Ramos (cell line): ENCODE measurements at regions not wholly inside any gene's neighbourhood (a gene's known extent, or its start where the extent isn't known, plus 50 kb on each side); places are given as distances from the start of the nearest gene placed in this dataset.
"Not testable (repeated sequence)": the region's sequence is repeated elsewhere in the genome, so short reads cannot be mapped to it uniquely, and the experiment has no call there.

Experiments
- in situ Hi-C: fragments of 300-500 bp; cut with MboI; formaldehyde crosslinking; loops from one replicate; pipeline ENCODE4 v1.14.3; 2022; ENCODE audit warnings: low sequenced_read_pairs; ENCODE audit not compliant: unreplicated experiment

- in situ Hi-C loops = no loop called here
These were observed 398.6 kb downstream of the ACTR3B start for GRCh38 chr7:153158149-153158548.

GRCh38 chr7:153170287-153170686, 410.7 kb downstream of the ACTR3B start:
- in situ Hi-C loops = no loop called here

- in situ Hi-C loops = no loop called here
These were observed 426.4 kb downstream of the ACTR3B start for GRCh38 chr7:153185936-153186335.

- in situ Hi-C loops = no loop called here
These were observed 428.6 kb downstream of the ACTR3B start for GRCh38 chr7:153188161-153188560.

- in situ Hi-C loops = no loop called here
These were observed 429.1 kb downstream of the ACTR3B start for GRCh38 chr7:153188630-153189029.

- in situ Hi-C loops = no loop called here
These were observed 430.9 kb downstream of the ACTR3B start for GRCh38 chr7:153190452-153190851.

- in situ Hi-C loops = no loop called here
These were observed 431.4 kb downstream of the ACTR3B start for GRCh38 chr7:153190986-153191385.

- in situ Hi-C loops = no loop called here
These were observed 433.6 kb downstream of the ACTR3B start for GRCh38 chr7:153193144-153193595.

- in situ Hi-C loops = no loop called here
These were observed 457.5 kb downstream of the ACTR3B start for GRCh38 chr7:153217032-153217431.

- in situ Hi-C loops = no loop called here
These were observed 465.3 kb downstream of the ACTR3B start for GRCh38 chr7:153224890-153225289.

GRCh38 chr7:153245136-153245535, 485.6 kb downstream of the ACTR3B start:
- in situ Hi-C loops = not testable (repeated sequence)

GRCh38 chr7:153245809-153246208, 486.3 kb downstream of the ACTR3B start:
- in situ Hi-C loops = no loop called here

- in situ Hi-C loops = no loop called here
These were observed 488.4 kb downstream of the ACTR3B start for GRCh38 chr7:153247926-153248325.

- in situ Hi-C loops = no loop called here
These were observed 499.1 kb downstream of the ACTR3B start for GRCh38 chr7:153258686-153259085.

GRCh38 chr7:153276394-153276793, 516.8 kb downstream of the ACTR3B start:
- in situ Hi-C loops = no loop called here

- in situ Hi-C loops = no loop called here
These were observed 527.2 kb downstream of the ACTR3B start for GRCh38 chr7:153286763-153287162.

- in situ Hi-C loops = no loop called here
These were observed 530.5 kb downstream of the ACTR3B start for GRCh38 chr7:153290066-153290465.

GRCh38 chr7:153297141-153297540, 537.6 kb downstream of the ACTR3B start:
- in situ Hi-C loops = no loop called here

GRCh38 chr7:153301936-153302335, 542.4 kb downstream of the ACTR3B start:
- in situ Hi-C loops = no loop called here

GRCh38 chr7:153320005-153320404, 560.5 kb downstream of the ACTR3B start:
- in situ Hi-C loops = no loop called here

GRCh38 chr7:153320681-153321080, 561.1 kb downstream of the ACTR3B start:
- in situ Hi-C loops = no loop called here

GRCh38 chr7:153322991-153323390, 563.4 kb downstream of the ACTR3B start:
- in situ Hi-C loops = no loop called here

GRCh38 chr7:153324094-153324493, 564.5 kb downstream of the ACTR3B start:
- in situ Hi-C loops = no loop called here
